ENCODE measurements at regions not wholly inside any gene's neighbourhood (a gene's known extent, or its start where the extent isn't known, plus 50 kb on each side); places are given as distances from the start of the nearest gene placed in this dataset.

DNA sequence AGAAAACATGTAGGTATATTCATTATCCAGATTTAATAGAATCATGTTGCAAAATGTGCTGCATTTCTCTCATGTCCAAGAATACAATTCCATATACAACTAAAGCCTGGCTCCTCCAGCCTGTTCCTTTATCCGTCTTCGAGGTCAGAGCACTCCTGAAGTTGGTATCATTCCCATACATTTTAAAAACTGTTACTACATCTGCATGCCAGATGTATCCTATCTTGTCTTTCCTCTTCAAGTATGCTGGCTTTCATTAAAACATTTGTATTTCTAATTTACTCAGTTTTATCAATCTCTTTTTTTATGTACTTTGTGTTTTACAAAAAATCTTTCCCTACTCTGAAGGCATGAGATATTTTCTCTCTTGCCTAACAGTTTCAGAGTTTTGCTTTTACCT, 536.6 kb upstream of the USP24 start:
- TF ChIP-seq CTCF (IDR thresholded peaks at IDR 0.05), result no peak
- H3K4me3 ChIP-seq, result no peak overlapping the region
- no peaks in the 10 kb centered on the region for H3K36me3 ChIP-seq
- no peak overlapping the region for H3K27ac ChIP-seq
- peaks cover 0 to 3% of the 10 kb centered on the region in 2 donors for H3K9me3 ChIP-seq
- no peak for DNase-seq (ENCODE audit: low spot score)
- H3K27me3 ChIP-seq, result no peaks in the 10 kb centered on the region
- no peaks in the 10 kb centered on the region for H3K4me1 ChIP-seq

- H3K4me1 ChIP-seq, result no peaks in the 10 kb centered on the region
- no peaks in the 10 kb centered on the region for H3K27me3 ChIP-seq
- no peak for TF ChIP-seq CTCF (IDR thresholded peaks at IDR 0.05)
- H3K9me3 ChIP-seq, result peaks cover 0 to 6% of the 10 kb centered on the region in 2 donors
- no peak for DNase-seq (ENCODE audit: low spot score)
- H3K36me3 ChIP-seq, result no peaks in the 10 kb centered on the region
- H3K4me3 ChIP-seq, result no peak overlapping the region
- no peak overlapping the region for H3K27ac ChIP-seq
Measured at GRCh38 chr1:55750628-55750995, 535.4 kb upstream of the USP24 start.

- no peak for TF ChIP-seq CTCF (IDR thresholded peaks at IDR 0.05)
- Histone ChIP-seq H3K27ac (no peak overlapping the region), H3K9me3 (peaks cover 0 to 6% of the 10 kb centered on the region in 2 donors), H3K4me1 (no peaks in the 10 kb centered on the region), H3K36me3 (no peaks in the 10 kb centered on the region), H3K4me3 (no peak overlapping the region), H3K27me3 (no peaks in the 10 kb centered on the region)
- no peak for DNase-seq (ENCODE audit: low spot score)
Measured at GRCh38 chr1:55749975-55750627, 534.9 kb upstream of the USP24 start.

GRCh38 chr1:55747408-55747841, 532.3 kb upstream of the USP24 start:
- Histone ChIP-seq H3K27me3 (no peaks in the 10 kb centered on the region), H3K27ac (no peak overlapping the region), H3K4me1 (no peaks in the 10 kb centered on the region), H3K4me3 (no peak overlapping the region), H3K36me3 (no peaks in the 10 kb centered on the region), H3K9me3 (peaks cover 0 to 6% of the 10 kb centered on the region in 2 donors)
- DNase-seq (ENCODE audit: low spot score), result no peak
- no peak for TF ChIP-seq CTCF (IDR thresholded peaks at IDR 0.05)

- Histone ChIP-seq H3K4me1 (no peaks in the 10 kb centered on the region), H3K36me3 (no peaks in the 10 kb centered on the region), H3K4me3 (no peak overlapping the region), H3K27me3 (no peaks in the 10 kb centered on the region), H3K9me3 (peaks cover 0 to 6% of the 10 kb centered on the region in 2 donors), H3K27ac (no peak overlapping the region)
- TF ChIP-seq CTCF (IDR thresholded peaks at IDR 0.05), result no peak
- DNase-seq (ENCODE audit: low spot score), result no peak
Measured at GRCh38 chr1:55746710-55747109, 531.5 kb upstream of the USP24 start.

GRCh38 chr1:55741516-55741915, 526.4 kb upstream of the USP24 start:
- H3K27ac ChIP-seq, result no peak overlapping the region
- no peak for TF ChIP-seq CTCF (IDR thresholded peaks at IDR 0.05)

More at GRCh38 chr1:55741516-55741915, 526.4 kb upstream of the USP24 start:
- no peak for DNase-seq (ENCODE audit: low spot score)
- H3K4me1 ChIP-seq, result no peaks in the 10 kb centered on the region
- no peaks in the 10 kb centered on the region for H3K36me3 ChIP-seq
- peaks cover 0 to under 1% of the 10 kb centered on the region in 2 donors for H3K9me3 ChIP-seq
- H3K27me3 ChIP-seq, result no peaks in the 10 kb centered on the region
- H3K4me3 ChIP-seq, result no peak overlapping the region
